Lung (tissue), 11 donors: ENCODE measurements at regions not wholly inside any gene's neighbourhood (a gene's known extent, or its start where the extent isn't known, plus 50 kb on each side); places are given as distances from the start of the nearest gene placed in this dataset.

Experiments used
- ATAC-seq: fragments of 200-7000 bp; cut with Tn5 transposase; one replicate; pipeline ENCODE4 v1.9.1; 2020; ENCODE audit warnings: moderate number of reproducible peaks; ENCODE audit not compliant: insufficient read depth, low FRiP score
- DNase-seq, 3 donors: peaks; one replicate each; pipeline ENCODE4 v3.0.0-alpha.2; 2013 to 2017
- H3K27ac ChIP-seq, 2 donors: one replicate each; pipeline ENCODE4 v1.5.1; 2013; ENCODE audit warnings: mild to moderate bottlenecking in 2 of 2, moderate library complexity in 2 of 2, control low read depth in 1 of 2, inconsistent platforms in 1 of 2, low read depth in 1 of 2, low read length in 1 of 2
- H3K27me3 ChIP-seq, 3 donors: one replicate each; pipeline ENCODE4 v1.5.1; 2013; ENCODE audit warnings: low read length in 2 of 3; ENCODE audit not compliant: control insufficient read depth in 3 of 3, insufficient read depth in 3 of 3
- H3K36me3 ChIP-seq, 4 donors: one replicate each; pipeline ENCODE4 v1.5.1; 2013; ENCODE audit warnings: low read length in 4 of 4, mild to moderate bottlenecking in 1 of 4, moderate library complexity in 1 of 4; ENCODE audit not compliant: control insufficient read depth in 4 of 4, insufficient read depth in 4 of 4
- H3K4me1 ChIP-seq, 5 donors: one replicate each; pipeline ENCODE4 v1.5.1; 2013; ENCODE audit warnings: low read length in 5 of 5, mild to moderate bottlenecking in 2 of 5, moderate library complexity in 1 of 5; ENCODE audit not compliant: control insufficient read depth in 5 of 5, insufficient read depth in 5 of 5
- H3K4me3 ChIP-seq: one replicate; pipeline ENCODE4 v1.5.1; 2013; ENCODE audit warnings: mild to moderate bottlenecking, control low read depth, moderate library complexity
- H3K9ac ChIP-seq, 2 donors: one replicate each; pipeline ENCODE4 v1.5.1; 2013; ENCODE audit warnings: low read length in 2 of 2, control low read depth in 1 of 2; ENCODE audit not compliant: insufficient read depth in 1 of 2
- H3K9me3 ChIP-seq, 4 donors: one replicate each; pipeline ENCODE4 v1.5.1; 2013; ENCODE audit warnings: low read length in 3 of 4, mild to moderate bottlenecking in 1 of 4, moderate library complexity in 1 of 4; ENCODE audit not compliant: control insufficient read depth in 4 of 4, insufficient read depth in 3 of 4
- WGBS, 2 donors: extraction: QIAGEN DNeasy Blood & Tissue Kit; methylation state at CpG; one replicate each; pipeline ENCODE4 v1.1.7; 2013; 5-methylcytosine and 5-hydroxymethylcytosine counted together
- TF ChIP-seq, protein P1 (sequence below): IDR thresholded peaks from 2 replicates; pipeline ENCODE4 v1.5.1; 2012; ENCODE audit warnings: mild to moderate bottlenecking; ENCODE audit errors: control extremely low read depth, extremely low read depth
- donor health status: control.
- donor health status: control.
- donor health status: Bipolar disorder and iron deficiency.
- donor health status: healthy.
- donor health status: DM: yes; HTN: yes; CAD: no.

- TF ChIP-seq, protein P1, sequence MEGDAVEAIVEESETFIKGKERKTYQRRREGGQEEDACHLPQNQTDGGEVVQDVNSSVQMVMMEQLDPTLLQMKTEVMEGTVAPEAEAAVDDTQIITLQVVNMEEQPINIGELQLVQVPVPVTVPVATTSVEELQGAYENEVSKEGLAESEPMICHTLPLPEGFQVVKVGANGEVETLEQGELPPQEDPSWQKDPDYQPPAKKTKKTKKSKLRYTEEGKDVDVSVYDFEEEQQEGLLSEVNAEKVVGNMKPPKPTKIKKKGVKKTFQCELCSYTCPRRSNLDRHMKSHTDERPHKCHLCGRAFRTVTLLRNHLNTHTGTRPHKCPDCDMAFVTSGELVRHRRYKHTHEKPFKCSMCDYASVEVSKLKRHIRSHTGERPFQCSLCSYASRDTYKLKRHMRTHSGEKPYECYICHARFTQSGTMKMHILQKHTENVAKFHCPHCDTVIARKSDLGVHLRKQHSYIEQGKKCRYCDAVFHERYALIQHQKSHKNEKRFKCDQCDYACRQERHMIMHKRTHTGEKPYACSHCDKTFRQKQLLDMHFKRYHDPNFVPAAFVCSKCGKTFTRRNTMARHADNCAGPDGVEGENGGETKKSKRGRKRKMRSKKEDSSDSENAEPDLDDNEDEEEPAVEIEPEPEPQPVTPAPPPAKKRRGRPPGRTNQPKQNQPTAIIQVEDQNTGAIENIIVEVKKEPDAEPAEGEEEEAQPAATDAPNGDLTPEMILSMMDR, result no peak
- no peak for DNase-seq
- Histone ChIP-seq H3K27ac (no peak overlapping the region), H3K4me1 (peaks cover 0 to 15% (median 7%) of the 10 kb centered on the region in 5 donors), H3K27me3 (no peaks in the 10 kb centered on the region), H3K9me3 (no peaks in the 10 kb centered on the region), H3K36me3 (no peaks in the 10 kb centered on the region), H3K4me3 (no peak overlapping the region), H3K9ac (no peak overlapping the region)
- ATAC-seq, result no peak
- WGBS, 2 donors, result 50 to 66% methylated on average over 2 of the region's 2 CpGs
These were observed 349.0 kb downstream of the TXNL1 start for GRCh38 chr18:56289381-56289780.

GRCh38 chr18:56286775-56287325 lies 351.5 kb downstream of the TXNL1 start:
- TF ChIP-seq, protein P1, result no peak
- Histone ChIP-seq H3K9me3 (no peaks in the 10 kb centered on the region), H3K4me3 (no peak overlapping the region), H3K4me1 (peaks cover 0 to 14% (median 7%) of the 10 kb centered on the region in 5 donors), H3K36me3 (no peaks in the 10 kb centered on the region), H3K27me3 (no peaks in the 10 kb centered on the region), H3K27ac (no peak overlapping the region), H3K9ac (no peak overlapping the region)
- DNase-seq, result no peak
- ATAC-seq, result no peak
- WGBS, 2 donors, result 74 to 86% methylated on average over 4 of the region's 4 CpGs

GRCh38 chr18:56285387-56286065 lies 352.9 kb downstream of the TXNL1 start:
- Histone ChIP-seq H3K27ac (no peak overlapping the region), H3K4me1 (peaks cover 0 to 5% (median under 1%) of the 10 kb centered on the region in 5 donors), H3K9ac (no peak overlapping the region), H3K4me3 (no peak overlapping the region), H3K9me3 (no peaks in the 10 kb centered on the region), H3K36me3 (no peaks in the 10 kb centered on the region), H3K27me3 (no peaks in the 10 kb centered on the region)
- TF ChIP-seq, protein P1, result no peak
- 94 to 95% methylated on average over 9 of the region's 9 CpGs for WGBS, 2 donors
- no peak for DNase-seq
- ATAC-seq, result no peak
